Heart left ventricle (tissue), 13 donors: ENCODE measurements at regions not wholly inside any gene's neighbourhood (a gene's known extent, or its start where the extent isn't known, plus 50 kb on each side); places are given as distances from the start of the nearest gene placed in this dataset.

Experiments used
- CTCF ChIP-seq, 12 donors: fragments of 200-600 bp; sonication (generic) in 4 of 12; IDR thresholded peaks; one replicate each; pipeline versions ENCODE4 v1.5.0 to v1.8.0; 2018 to 2022; ENCODE audit warnings: antibody characterized with exemption in 12 of 12, mild to moderate bottlenecking in 5 of 12
- POLR2A ChIP-seq, 2 donors: fragments of 450-650 bp; IDR thresholded peaks; one replicate each; pipeline ENCODE4 v1.6.1; 2017; ENCODE audit warnings: antibody characterized with exemption in 2 of 2, mild to moderate bottlenecking in 2 of 2, moderate library complexity in 2 of 2
- donor health status: ischemic (EF 13 %, LVEDD 7.1; RV severe dilation, severe dysfunction).
- donor health status: DM: no; HTN: yes; CAD: no.
- donor health status: DM: no; HTN: no; CAD: no.
- donor health status: ischemic (EF 25% LVEDD 6.9; RV normal size, moderate dysfunction).
- donor health status: ischemic (EF 25% LVEDD 5.7; RV mildly dilated, moderate dysfunction).
- donor health status: ischemic (EF 35%, LVEDD 5.7; RV mildly dilated, moderate dysfunction).
- donor health status: nonischemic (EF 11% LVEDD 7.7; RV severe dilation, severe dysfunction).
- donor health status: DM: yes; HTN: yes; CAD: no.
- donor health status: PGD.
- donor health status: ischemic (EF 29% LVEDD 5.4; RV normal size, mild dysfunction).
- donor health status: nonischemic (EF 23%, LVEDD 6.1; RV moderate dilation, normal function).

GRCh38 chr1:216926720-216927510 lies 203.7 kb upstream of the ESRRG start:
- no peak for TF ChIP-seq CTCF (IDR thresholded peaks at IDR 0.05)
- TF ChIP-seq POLR2A (IDR thresholded peaks at IDR 0.05) = no peak
